ENCODE measurements at regions not wholly inside any gene's neighbourhood (a gene's known extent, or its start where the extent isn't known, plus 50 kb on each side); places are given as distances from the start of the nearest gene placed in this dataset.

GRCh38 chr5:155068616-155069100, 55.1 kb downstream of the KIF4B start:
- no peak for DNase-seq

DNA sequence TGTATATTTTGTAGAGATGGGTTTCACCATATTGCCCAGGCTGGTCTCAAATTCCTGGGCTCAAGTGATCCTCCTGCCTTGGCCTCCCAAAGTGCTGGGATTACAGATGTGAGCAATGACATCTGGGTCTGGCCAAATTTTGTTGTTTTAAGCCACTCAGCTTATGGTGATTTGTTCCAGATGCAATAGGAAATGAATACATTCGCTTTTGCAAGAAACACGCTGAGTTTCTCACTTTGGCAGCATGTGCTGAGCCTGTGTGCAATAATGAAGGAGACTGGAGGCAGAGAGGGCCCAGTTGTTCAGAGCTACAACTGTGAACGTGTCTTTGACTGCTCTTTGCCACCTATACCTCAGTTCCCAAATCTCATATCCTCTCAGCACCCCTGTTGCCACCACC, 56.4 kb downstream of the KIF4B start:
- DNase-seq: no peak

DNA sequence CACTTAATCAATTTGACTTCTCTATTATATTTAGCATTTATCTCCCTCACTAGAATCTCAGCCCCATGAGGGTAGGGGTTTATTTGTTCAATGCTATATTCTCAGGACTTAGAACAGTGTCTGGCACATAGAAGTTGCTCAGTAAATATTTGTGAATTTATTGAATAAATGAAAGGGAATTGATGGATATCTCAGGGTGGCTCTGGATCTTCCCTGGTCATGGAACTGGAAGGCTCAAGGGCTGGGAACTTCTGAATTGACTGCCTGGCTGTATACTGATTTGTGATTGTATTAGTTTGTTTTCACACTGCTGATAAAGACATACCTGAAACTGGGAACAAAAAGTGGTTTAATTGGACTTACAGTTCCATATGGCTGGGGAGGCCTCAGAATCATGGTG, 57.2 kb downstream of the KIF4B start:
- no peak for DNase-seq

GRCh38 chr5:155076379-155076778, 62.8 kb downstream of the KIF4B start:
- no peak for DNase-seq

GRCh38 chr5:155079698-155080097, 66.1 kb downstream of the KIF4B start:
- DNase-seq: no peak

DNA sequence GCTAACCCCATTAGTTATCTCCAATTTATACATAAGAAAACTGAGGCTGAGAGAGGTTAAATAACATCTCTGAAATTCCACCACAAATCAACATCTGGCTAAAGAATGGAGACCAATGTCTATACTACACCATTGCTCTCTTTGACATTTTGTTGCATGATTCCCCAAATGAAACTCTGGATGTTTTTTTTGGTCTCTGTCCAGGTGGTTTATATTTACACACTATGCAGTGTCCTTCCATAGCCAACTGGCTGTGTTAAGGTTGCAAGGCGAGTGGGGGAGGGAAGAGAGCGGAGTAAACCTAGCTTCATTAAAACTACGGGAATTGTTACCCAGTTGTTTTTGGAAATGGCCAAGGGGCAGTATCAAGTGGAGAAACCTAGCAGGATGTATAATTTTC, 67.2 kb downstream of the KIF4B start:
- DNase-seq: no peak

DNA sequence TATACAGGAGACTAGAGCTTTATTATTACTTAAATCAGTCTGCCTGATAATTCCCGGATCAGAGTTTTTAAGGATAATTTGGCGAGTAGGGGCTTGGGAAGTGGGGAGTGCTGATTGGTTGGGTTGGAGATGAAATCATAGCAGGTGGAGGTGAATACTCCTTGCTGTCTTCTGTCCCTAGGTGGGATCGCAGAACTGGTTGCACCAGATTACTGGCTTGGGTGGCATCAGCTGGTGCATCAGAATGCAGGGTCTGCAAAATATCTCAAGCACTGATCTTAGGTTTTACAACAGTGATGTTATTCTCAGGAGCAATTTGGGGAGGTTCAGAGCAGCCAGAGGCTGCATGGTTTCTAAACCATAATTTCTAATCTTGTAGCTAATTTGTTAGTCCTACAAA, 68.1 kb downstream of the KIF4B start:
- DNase-seq: no peak

- no peak for DNase-seq
Observed at GRCh38 chr5:155082401-155082800, 68.8 kb downstream of the KIF4B start.

DNA sequence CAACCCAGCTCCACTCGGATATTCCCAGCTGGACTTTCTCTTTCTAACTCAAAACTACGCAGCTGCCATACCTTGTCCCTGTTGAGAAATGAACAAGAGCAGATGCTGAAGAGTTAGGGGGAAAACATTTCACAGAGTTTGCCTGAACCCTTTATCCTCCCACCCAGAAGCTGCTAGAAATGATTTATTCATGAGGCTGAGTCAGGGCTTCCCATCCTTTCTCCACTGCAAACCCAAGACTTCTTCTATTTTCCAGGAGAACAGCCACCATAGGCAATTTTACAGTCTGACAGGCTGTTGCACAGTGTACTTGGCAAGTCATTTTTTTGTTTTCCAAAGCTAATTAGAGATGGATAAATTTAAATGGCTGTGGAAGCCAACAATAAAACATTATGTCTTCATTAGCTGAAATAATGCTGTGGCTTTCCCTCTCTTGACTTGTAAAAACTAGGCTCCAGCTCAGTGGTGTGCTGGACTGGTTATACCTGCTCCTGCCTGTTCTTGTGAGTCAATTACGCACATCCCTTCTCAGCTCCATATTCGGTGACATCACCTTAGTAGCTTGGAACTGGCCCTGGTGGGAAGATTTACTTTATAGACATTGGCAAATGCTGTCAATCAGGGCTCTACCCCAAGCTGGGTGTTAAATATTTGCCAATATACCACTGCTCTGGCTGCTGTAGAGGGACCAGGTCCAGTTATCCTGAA, 71.9 kb downstream of the KIF4B start:
- DNase-seq: no peak

GRCh38 chr5:155087036-155087435, 73.5 kb downstream of the KIF4B start:
- DNase-seq: no peak

- no peak for DNase-seq
Observed at GRCh38 chr5:155088811-155089210, 75.3 kb downstream of the KIF4B start.

GRCh38 chr5:155089643-155090042, 76.1 kb downstream of the KIF4B start:
- DNase-seq: no peak

DNA sequence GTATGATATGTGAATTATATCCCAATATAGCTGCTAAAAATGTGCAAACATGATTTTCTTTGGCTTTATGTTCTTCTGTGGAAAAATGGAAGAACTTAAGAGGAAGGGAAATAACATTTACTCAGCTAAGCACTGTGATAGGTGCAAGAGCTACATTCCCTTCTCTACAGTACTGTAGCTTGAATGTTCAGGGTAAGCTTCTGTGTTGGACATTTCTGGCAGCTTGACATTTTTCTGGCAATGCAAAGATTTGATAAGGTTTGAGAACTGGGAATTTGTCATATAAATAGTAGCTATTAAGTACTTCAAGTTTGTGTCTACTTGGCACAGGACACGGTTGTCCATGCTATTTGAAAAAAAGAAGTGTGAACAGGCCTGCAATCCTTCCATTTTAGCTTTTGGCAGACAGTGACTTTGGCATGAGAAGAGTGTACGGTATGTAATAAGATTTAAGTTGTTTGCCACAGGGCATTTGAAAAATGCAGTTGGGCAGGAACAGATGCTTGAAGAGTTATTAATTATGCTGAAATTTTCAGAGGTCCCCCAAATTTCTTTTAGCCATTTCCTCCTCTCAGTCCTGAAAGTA, 77.6 kb downstream of the KIF4B start:
- no peak for DNase-seq

DNA sequence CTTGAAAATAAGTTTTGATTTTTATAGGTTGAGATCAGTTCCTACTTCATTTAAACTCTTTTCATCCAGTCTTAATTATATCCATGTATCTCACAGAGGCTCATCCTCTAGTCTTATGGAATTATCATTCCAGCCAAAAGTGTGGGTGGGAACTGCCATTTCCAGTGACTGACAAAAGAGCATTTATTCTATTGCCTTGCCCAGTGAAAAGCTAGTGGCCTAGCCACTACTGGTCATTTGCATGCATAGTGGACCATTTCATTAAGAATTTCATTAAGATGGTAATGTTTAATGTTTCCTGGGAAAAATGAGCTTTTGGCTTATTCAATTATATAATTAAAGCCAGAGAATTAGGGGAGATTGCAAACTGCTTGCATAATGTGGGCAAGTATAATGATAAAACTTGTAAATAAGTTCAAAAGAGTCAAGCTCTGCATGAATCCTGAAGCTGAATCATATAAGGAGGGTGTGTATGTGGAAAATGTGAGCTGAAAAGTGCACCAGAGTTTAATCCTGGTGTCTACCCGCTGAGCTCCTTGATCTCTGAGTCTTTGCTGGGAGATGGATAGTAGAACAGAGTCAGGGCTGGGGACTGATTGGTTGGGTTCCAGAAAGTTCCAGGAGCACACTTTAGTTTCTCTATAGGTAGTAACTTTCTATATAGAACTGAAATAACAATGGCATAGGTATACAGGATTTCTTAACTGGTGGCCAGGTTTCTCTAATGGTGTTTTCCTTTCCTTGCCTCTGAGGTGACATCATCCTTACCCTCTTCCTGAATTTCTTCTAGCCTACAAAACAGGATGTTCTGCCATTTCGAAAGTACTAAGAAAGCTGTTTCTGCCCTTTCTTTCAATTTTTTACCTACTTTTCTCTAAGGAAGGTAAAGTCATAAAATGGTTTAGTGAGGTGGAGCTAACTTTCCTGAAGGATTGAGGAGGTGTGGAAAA, 78.5 kb downstream of the KIF4B start:
- DNase-seq: no peak

DNA sequence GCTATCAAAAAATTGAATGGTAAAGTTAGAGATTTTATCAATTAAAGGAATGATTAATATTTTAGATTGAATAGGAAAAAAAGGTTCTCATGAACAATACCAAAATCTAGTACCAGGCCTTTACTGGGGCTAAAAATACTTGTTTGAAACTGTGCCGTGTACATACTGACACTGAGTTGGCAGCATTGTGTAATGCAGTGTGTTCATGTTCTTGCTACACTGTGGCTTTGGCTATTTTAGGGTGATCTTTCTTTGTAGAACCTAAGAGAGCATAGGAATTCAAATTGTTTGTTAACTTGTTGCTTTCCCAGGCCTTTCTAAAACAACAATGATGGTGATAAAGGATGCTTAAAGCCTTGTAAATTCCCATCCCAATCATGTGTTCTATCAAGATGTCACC, 80.9 kb downstream of the KIF4B start:
- no peak for DNase-seq

- no peak for DNase-seq
Observed at GRCh38 chr5:155097995-155098394, 84.4 kb downstream of the KIF4B start.

GRCh38 chr5:155098433-155098832, 84.9 kb downstream of the KIF4B start:
- DNase-seq: no peak

- no peak for DNase-seq
Observed at GRCh38 chr5:155101697-155102096, 88.1 kb downstream of the KIF4B start.

- DNase-seq: no peak
Observed at GRCh38 chr5:155103146-155103545, 89.6 kb downstream of the KIF4B start.

GRCh38 chr5:155104441-155104840, 90.9 kb downstream of the KIF4B start:
- no peak for DNase-seq

- DNase-seq: no peak
Observed at GRCh38 chr5:155106221-155106620, 92.7 kb downstream of the KIF4B start.

DNA sequence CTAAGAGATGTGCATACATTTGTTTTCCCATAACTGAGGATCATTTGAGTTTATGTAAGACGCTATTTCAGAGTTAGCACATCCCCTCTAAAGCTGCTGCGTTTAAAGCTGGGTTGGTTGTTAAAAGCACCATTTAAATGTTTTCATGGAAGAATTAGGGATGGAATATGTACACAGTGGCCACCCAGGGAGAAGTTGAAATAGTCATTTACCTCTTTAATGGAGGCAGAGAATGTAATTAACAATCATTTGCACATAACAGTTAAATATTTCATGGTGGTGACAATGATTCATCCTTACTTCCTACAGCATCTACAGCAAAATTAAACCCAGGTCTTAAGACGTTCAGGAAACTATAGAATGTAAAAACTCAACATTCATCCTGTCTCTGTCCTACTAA, 100.3 kb downstream of the KIF4B start:
- DNase-seq: no peak

GRCh38 chr5:155114655-155115054, 101.1 kb downstream of the KIF4B start:
- DNase-seq: no peak

Data from stimulated activated CD8-positive, alpha-beta memory T cell treated with anti-CD3 and anti-CD28 coated beads, Interleukin-4, amount 100 ng/mL, for 48 hours (primary cell).